Left ventricle myocardium inferior (tissue), 1 donor: ENCODE measurements at regions not wholly inside any gene's neighbourhood (a gene's known extent, or its start where the extent isn't known, plus 50 kb on each side); places are given as distances from the start of the nearest gene placed in this dataset.

Source experiments
- DNase-seq: peaks from one replicate; pipeline ENCODE4 v3.0.0-alpha.2; 2020
- H3K27ac ChIP-seq: fragments of 200-600 bp; replicated peaks from 2 replicates; pipeline ENCODE4 v1.8.0; 2021
- H3K27me3 ChIP-seq: fragments of 200-600 bp; 2 replicates; pipeline ENCODE4 v1.8.0; 2021; ENCODE audit warnings: low read depth
- H3K36me3 ChIP-seq: fragments of 200-600 bp; 2 replicates; pipeline ENCODE4 v1.8.0; 2021
- H3K4me1 ChIP-seq: fragments of 200-600 bp; 2 replicates; pipeline ENCODE4 v1.8.0; 2021
- H3K4me3 ChIP-seq: fragments of 200-600 bp; 2 replicates; pipeline ENCODE4 v1.8.0; 2021; ENCODE audit warnings: mild to moderate bottlenecking, moderate library complexity
- H3K9me3 ChIP-seq: fragments of 200-600 bp; replicated peaks from 2 replicates; pipeline ENCODE4 v1.8.0; 2021
- intact Hi-C: fragments of 100-400 bp; cut with micrococcal nuclease; formaldehyde crosslinking; loops from one replicate; pipeline ENCODE4 v1.11.0; 2022
- TF ChIP-seq, protein P1 (sequence below): fragments of 200-600 bp; IDR thresholded peaks from 2 replicates; pipeline ENCODE4 v1.8.0; 2021; ENCODE audit warnings: antibody characterized with exemption, mild to moderate bottlenecking, borderline replicate concordance
- donor health status: DM: no; HTN: yes; CAD: no; lungs with severe emphysema.

DNA sequence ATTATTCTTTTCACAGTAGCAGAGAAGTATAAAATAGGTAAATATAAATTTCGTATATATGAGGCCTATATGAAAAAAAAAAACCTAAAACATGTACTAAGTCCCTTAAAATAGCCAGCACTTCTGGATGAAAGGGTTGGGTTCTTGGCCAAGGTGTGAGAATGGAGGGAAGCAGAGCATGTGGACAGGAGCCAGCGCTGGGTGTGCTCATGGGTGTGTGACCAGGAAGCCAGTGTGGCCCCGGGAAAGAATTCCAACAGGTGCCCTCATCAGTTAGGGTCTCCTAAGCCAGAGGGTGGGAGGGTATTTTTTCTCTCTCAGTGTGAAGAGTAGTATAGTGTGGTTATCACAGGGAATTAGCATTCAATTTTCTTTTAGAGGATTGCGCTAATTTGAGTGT, 401.9 kb upstream of the IGFBP3 start:
- DNase-seq, result no peak
- peaks cover 3% of the 10 kb centered on the region for H3K9me3 ChIP-seq
- H3K27me3 ChIP-seq, result peaks cover 5% of the 10 kb centered on the region
- TF ChIP-seq, protein P1, sequence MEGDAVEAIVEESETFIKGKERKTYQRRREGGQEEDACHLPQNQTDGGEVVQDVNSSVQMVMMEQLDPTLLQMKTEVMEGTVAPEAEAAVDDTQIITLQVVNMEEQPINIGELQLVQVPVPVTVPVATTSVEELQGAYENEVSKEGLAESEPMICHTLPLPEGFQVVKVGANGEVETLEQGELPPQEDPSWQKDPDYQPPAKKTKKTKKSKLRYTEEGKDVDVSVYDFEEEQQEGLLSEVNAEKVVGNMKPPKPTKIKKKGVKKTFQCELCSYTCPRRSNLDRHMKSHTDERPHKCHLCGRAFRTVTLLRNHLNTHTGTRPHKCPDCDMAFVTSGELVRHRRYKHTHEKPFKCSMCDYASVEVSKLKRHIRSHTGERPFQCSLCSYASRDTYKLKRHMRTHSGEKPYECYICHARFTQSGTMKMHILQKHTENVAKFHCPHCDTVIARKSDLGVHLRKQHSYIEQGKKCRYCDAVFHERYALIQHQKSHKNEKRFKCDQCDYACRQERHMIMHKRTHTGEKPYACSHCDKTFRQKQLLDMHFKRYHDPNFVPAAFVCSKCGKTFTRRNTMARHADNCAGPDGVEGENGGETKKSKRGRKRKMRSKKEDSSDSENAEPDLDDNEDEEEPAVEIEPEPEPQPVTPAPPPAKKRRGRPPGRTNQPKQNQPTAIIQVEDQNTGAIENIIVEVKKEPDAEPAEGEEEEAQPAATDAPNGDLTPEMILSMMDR, result no peak
- no peaks in the 10 kb centered on the region for H3K4me1 ChIP-seq
- intact Hi-C loops, result no loop called here
- no peaks in the 10 kb centered on the region for H3K36me3 ChIP-seq
- no peak overlapping the region for H3K4me3 ChIP-seq
- H3K27ac ChIP-seq, result no peak overlapping the region

DNA sequence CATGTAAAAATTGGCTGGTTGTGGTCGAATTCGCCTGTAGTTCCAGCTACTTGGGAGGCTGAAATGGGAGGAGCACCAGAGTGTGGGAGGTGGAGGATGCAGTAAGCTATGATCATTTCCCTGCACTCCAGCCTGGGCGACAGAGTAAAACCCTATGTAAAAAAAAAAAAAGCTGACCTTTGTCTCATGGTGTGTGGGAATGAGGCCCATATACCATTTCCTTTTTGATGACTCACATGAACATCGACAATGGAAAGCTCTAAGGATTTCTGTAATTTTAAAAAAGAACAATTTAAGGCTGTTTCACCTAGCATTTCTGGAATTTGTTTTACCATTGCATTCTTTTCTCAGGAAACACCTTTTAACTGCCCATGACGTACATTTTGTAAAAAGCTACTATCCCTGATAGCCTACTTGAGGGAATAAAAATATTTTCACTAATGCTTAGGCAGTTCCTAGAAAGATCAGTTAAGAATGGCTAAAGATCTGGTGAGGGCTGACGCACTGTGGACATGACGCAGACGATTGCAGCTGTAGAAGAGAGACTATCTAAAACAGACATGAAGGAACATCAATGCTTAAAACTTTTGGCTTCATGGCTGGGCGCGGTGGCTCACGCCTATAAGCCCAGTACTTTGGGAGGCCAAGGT, 400.6 kb upstream of the IGFBP3 start:
- Histone ChIP-seq H3K4me3 (no peak overlapping the region), H3K36me3 (no peaks in the 10 kb centered on the region), H3K4me1 (no peaks in the 10 kb centered on the region), H3K27ac (no peak overlapping the region), H3K27me3 (peaks cover 5% of the 10 kb centered on the region), H3K9me3 (peaks cover 3% of the 10 kb centered on the region)
- intact Hi-C loops, result no loop called here
- no peak for DNase-seq
- TF ChIP-seq, protein P1, result no peak

DNA sequence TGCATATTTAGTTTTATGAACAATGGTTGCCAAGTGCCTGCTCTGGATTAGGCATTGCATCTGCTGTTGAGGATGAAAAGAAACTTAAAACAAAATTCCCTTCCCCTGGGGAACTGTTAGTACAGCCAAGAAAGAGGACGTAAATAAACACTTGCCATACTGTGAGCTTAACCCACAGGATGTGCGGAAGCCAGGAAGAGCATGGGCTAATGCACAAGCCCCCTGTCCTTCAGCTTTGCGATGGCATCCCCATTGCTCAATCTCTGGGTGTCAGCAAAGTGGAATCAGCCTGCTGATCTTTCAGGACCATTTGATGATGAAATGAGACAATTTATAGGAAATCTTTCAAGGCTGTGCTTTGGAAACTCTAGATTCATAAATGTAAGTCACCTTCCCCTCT, 399.9 kb upstream of the IGFBP3 start:
- intact Hi-C loops, result no loop called here
- Histone ChIP-seq H3K36me3 (no peaks in the 10 kb centered on the region), H3K4me1 (no peaks in the 10 kb centered on the region), H3K27me3 (peaks cover 5% of the 10 kb centered on the region), H3K27ac (no peak overlapping the region), H3K9me3 (peaks cover 3% of the 10 kb centered on the region), H3K4me3 (no peak overlapping the region)
- DNase-seq, result no peak
- TF ChIP-seq, protein P1, result no peak

DNA sequence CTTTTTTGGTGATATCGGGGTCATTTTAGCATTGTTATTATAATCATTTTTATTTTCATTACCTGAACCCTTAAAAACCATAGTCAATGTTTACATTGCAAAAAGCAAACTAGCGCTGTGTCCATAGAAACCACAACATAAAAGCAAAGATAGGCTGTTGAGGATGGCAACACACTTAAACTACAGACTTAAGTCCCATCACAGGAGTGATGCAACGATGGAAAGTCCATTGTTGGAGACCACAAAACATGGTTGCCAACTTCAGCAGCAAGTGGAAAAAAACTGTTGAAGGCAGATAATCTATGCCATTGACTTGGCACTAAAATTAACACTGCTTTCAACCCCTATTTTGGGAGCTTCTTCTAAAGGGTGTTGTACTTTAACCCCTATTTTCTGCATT, 398.8 kb upstream of the IGFBP3 start:
- no peak overlapping the region for H3K27ac ChIP-seq
- TF ChIP-seq, protein P1, result no peak
- peaks cover 5% of the 10 kb centered on the region for H3K27me3 ChIP-seq
- no peaks in the 10 kb centered on the region for H3K36me3 ChIP-seq
- no peak overlapping the region for H3K4me3 ChIP-seq
- H3K9me3 ChIP-seq, result peaks cover 3% of the 10 kb centered on the region
- no peaks in the 10 kb centered on the region for H3K4me1 ChIP-seq
- no peak for DNase-seq
- intact Hi-C loops, result no loop called here

DNA sequence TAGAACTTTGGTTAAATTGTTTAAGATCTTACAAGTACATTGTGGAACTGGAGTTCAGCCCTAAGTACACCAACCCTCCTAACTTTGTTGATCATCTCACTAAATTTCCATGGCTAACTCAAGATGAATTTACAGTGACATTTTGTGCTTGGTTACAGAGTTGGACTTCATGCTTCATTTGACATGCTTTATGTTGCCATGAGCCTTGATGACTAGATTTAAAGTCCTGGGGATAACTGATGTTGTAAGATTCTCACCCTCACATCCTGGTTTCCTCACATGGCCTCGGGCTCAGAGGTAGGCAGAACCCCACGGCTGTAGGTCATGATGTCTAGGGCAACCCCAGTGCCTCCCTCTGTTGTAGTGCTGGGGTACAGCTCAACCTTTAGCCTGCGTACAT, 397.2 kb upstream of the IGFBP3 start:
- Histone ChIP-seq H3K27me3 (peaks cover 5% of the 10 kb centered on the region), H3K9me3 (peaks cover 13% of the 10 kb centered on the region), H3K36me3 (no peaks in the 10 kb centered on the region), H3K4me3 (no peak overlapping the region), H3K27ac (no peak overlapping the region), H3K4me1 (no peaks in the 10 kb centered on the region)
- DNase-seq, result no peak
- intact Hi-C loops, result no loop called here
- TF ChIP-seq, protein P1, result no peak
